ENCODE measurements at regions not wholly inside any gene's neighbourhood (a gene's known extent, or its start where the extent isn't known, plus 50 kb on each side); places are given as distances from the start of the nearest gene placed in this dataset.
"Not testable (repeated sequence)": the region's sequence is repeated elsewhere in the genome, so short reads cannot be mapped to it uniquely, and the experiment has no call there.

GRCh38 chr1:232367293-232367692 lies 262.6 kb downstream of the SIPA1L2 start:
- FAIRE-seq (no peak), DNase-seq (ENCODE audit: insufficient read length, low spot score) (no peak)

DNA sequence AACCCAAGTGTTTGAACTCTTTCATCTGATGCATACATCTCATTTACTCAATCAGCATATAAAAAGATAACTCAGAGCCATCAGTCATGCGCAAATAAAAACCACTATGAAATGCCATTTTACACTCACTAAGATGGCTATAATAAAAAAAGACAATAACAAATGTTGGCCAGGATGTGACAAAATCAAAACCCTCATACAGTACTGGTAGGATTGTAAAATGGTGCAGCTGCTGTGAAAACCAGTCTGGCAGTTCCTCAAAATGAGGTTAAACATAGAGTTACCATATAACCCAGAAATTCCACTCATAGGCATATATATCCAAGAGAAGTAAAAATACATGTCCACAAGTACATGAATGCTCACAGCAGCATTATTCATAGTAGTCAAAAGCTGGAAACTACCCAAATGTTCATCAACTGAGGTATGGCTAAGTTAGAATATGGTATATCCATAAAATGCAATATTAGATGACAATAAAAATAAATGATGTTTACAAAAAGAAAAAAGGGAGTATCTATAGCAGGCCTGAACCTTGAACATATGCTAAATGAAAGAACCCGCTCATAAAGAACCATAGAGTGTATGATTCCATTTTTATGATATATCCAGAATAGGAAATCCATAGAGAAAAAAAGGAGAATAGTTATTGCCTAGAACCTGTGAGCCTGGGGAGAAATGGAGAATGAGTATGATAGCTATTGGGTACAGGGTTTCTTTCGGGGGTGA lies 265.1 kb downstream of the SIPA1L2 start:
- FAIRE-seq (no peak), DNase-seq (ENCODE audit: insufficient read length, low spot score) (no peak)

- no peak for DNase-seq (ENCODE audit: insufficient read length, low spot score)
- FAIRE-seq: no peak
Measured at GRCh38 chr1:232363008-232363407, 266.9 kb downstream of the SIPA1L2 start.

DNA sequence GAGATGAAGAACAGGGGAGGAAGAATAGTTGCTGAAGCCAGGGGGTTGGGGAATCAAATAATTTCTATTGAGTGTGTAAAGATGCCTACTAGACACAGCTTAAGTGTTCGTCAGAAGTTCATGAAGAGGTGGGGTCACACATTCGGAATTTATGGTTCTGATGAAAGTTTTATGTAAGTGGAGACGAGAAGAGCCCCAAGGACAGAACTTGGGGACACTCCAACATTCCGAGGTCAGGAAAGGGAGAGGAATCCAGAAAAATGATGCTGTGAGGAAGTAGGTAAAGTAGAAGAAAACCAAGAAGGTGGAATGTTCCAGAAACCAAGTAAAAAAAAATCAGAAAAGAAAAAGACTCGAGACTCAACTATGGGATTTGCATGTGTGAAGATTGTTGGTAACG lies 272.5 kb downstream of the SIPA1L2 start:
- FAIRE-seq: no peak
- no peak for DNase-seq (ENCODE audit: insufficient read length, low spot score)

DNA sequence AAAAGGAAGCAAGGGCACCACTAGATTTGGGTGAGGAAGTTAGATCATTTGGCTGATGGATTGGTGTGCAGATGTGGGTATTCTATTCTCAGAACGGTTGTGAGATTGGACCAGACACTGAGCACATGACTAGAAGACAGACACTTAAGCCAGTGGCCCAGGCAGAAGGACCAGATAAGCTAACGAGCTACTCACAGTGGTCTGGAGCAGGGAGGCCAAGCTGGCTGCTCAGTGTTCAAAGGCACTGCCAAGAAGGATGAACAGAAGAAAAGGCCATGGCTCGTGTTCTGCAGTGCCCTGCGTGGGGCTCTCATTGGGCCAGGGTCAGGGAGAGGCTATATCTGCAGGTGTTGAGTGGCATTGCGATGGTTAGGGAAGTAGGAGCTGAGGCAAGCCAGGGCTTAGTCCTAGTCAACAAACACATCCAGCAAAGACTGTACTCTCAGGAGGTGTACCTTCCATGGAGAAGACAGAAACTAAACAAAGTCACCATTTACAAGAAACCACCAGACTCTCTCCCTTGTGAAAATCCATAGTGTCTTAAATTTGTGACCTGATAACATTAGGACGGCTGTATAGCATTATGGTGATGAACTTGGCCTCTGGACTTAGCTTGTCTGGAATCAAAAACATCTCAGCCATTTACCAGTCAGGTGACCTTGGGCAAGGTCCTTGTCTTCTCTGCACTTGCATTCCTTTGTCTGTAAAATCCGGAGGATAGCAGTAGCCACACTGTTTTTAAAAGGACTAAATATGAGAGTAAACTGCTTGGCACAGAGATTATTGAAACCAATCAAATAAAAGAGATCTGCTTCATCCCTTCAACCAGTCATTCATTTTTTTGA lies 274.5 kb downstream of the SIPA1L2 start:
- no peak for FAIRE-seq
- DNase-seq (ENCODE audit: insufficient read length, low spot score): no peak

GRCh38 chr1:232353001-232353400 lies 276.9 kb downstream of the SIPA1L2 start:
- no peak for DNase-seq (ENCODE audit: insufficient read length, low spot score)
- FAIRE-seq: no peak

- FAIRE-seq (no peak), DNase-seq (ENCODE audit: insufficient read length, low spot score) (no peak)
Measured at GRCh38 chr1:232352366-232352765, 277.6 kb downstream of the SIPA1L2 start.

GRCh38 chr1:232351335-232351734 lies 278.6 kb downstream of the SIPA1L2 start:
- FAIRE-seq (no peak), DNase-seq (ENCODE audit: insufficient read length, low spot score) (no peak)

- DNase-seq (ENCODE audit: insufficient read length, low spot score) (no peak), FAIRE-seq (no peak)
Measured at GRCh38 chr1:232346844-232347243, 283.1 kb downstream of the SIPA1L2 start.

DNA sequence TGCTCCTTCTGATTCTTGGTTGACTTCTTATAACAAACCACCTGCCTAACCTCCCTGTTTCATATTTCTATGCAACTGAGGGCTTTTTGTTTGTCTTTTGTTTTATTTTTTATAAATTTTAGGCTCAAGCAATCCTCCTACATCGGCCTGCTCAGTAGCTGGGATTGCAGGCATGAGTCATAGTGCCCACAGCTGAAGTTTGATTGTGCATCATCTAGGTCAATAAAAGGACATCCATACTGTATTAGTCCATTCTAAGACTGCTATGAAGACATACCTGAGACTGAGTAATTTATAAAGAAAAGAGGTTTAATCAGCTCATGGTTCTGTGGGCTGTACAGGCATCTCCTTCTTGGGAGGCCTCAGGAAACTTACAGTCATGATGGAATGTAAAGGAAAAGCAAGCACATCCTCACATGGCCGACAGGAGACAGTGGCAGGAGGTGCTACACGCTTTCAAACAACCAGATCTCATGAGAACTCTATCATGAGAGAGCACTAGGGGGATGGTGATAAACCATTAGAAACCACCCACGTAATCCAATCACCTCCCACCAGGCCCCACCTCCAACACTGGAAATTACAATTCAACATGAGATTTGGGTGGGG lies 285.0 kb downstream of the SIPA1L2 start:
- no peak for DNase-seq (ENCODE audit: insufficient read length, low spot score)
- FAIRE-seq: no peak

DNA sequence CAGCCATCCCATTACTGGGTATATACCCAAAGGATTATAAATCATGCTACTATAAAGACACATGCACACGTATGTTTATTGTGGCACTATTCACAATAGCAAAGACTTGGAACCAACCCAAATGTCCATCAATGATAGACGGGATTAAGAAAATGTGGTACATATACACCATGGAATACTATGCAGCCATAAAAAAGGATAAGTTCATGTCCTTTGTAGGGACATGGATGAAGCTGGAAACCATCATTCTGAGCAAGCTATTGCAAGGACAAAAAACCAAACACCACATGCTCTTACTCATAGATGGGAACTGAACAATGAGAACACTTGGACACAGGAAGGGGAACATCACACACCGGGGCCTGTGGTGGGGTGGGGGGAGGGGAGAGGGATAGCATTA lies 285.7 kb downstream of the SIPA1L2 start:
- DNase-seq (ENCODE audit: insufficient read length, low spot score); FAIRE-seq: not testable (repeated sequence)

DNA sequence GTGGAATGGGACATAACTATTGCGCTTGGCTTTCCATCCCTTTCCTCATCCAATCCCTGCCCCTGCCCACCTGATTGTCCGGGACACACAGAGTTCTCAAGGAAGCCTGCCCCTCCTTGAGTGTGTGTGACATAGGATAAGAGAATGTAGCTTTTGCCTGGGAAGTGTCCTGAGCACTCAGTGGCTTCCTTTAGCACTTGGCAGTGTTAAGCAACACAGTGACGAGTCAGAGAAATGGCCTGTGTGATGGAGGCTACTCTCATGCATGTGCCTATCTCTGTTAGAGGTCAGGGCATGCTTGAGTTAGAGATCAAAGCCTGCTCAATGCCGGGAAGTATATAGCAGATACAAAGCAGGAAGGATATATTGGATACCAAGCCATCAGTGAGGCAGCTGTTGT lies 289.5 kb downstream of the SIPA1L2 start:
- no peak for FAIRE-seq

DNA sequence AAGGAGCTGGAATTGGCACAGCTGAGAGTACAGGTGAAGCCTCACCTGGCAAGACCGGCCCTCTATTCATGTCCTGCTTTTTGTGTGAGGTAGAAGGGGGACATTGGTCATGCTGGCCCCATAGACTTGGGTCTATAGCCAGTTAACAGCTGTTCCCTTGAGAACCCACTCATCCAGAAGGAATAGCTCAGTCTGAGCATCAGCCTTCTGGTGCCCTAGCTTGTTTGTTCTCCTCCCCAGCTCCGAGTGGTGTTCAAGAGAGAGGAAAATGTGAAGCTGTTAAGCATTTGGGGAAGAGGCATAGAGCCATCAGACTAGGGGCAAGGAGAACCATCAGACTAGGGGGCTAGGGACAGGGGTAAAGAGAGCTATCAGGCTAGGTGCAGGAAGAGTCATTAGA lies 290.9 kb downstream of the SIPA1L2 start:
- FAIRE-seq: no peak
- no peak for DNase-seq (ENCODE audit: insufficient read length, low spot score)

More for the DNA sequence above, 289.5 kb downstream of the SIPA1L2 start:
- DNase-seq (ENCODE audit: insufficient read length, low spot score): no peak

- FAIRE-seq (no peak), DNase-seq (ENCODE audit: insufficient read length, low spot score) (no peak)
Measured at GRCh38 chr1:232335741-232336293, 294.1 kb downstream of the SIPA1L2 start.

DNA sequence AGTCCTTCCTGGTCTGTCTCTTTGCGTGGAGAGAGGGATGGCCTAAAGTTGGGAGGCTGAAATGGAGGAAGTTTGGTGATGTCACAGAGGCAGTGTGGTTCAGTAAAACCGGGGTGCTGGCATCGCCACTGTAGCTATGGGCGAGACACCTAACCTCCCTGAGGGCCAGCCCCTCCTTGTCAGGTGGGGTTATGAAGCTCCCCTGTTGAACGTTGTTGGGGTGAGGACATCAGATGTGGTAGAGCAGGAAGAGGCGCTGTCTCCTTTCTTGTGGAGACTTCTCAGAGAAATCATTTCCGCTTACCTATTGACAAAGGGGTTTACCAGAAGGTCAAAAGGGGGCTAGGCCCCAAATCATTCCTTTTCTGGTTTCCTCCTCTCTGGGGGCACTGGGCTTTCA lies 294.7 kb downstream of the SIPA1L2 start:
- DNase-seq (ENCODE audit: insufficient read length, low spot score) (no peak), FAIRE-seq (no peak)

GRCh38 chr1:232334811-232335210 lies 295.1 kb downstream of the SIPA1L2 start:
- DNase-seq (ENCODE audit: insufficient read length, low spot score) (no peak), FAIRE-seq (no peak)

GRCh38 chr1:232334246-232334645 lies 295.7 kb downstream of the SIPA1L2 start:
- DNase-seq (ENCODE audit: insufficient read length, low spot score) (no peak), FAIRE-seq (no peak)

DNA sequence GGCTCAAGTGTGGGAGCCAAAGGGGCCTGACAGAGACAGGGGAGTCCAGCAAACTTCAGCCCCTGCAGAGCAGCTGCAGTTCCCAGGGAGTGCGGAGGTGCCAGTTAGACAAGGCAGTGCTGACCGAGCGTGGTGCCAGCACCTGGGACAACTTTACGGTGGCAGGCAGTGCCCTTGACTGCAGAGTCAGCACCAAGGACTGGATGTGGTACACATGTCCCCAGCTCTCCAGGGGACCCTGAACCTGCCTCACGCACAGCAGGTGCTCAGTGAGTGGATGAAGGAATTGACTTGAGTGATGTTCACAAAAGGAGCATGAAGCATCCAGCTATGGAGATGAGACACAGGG lies 296.5 kb downstream of the SIPA1L2 start:
- FAIRE-seq (no peak), DNase-seq (ENCODE audit: insufficient read length, low spot score) (no peak)

DNA sequence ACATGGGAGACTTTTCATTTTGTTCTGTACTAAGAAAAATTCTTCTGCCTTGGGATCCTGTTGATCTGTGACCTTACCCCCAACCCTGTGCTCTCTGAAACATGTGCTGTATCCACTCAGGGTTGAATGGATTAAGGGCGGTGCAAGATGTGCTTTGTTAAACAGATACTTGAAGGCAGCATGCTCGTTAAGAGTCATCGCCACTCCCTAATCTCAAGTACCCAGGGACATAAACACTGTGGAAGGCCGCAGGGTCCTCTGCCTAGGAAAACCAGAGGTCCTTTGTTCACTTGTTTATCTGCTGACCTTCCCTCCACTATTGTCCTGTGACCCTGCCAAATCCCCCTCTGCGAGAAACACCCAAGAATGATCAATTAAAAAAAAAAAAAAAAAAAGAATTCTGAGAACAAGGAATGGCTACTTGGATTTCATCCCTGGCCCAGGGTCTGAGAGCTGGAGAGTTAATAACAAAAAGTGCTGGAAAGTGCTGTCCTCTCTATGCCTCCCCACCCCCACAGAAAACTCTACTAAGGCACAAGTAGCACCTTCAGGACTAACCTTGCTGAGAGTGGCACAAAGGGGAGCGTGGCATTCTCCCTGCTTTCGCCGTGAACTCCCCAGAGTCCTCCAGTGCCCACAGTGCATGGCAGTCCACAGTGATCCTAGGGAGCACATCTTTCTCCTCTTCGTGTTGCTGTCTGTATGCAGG lies 297.1 kb downstream of the SIPA1L2 start:
- not testable (repeated sequence) for DNase-seq (ENCODE audit: insufficient read length, low spot score); FAIRE-seq

DNA sequence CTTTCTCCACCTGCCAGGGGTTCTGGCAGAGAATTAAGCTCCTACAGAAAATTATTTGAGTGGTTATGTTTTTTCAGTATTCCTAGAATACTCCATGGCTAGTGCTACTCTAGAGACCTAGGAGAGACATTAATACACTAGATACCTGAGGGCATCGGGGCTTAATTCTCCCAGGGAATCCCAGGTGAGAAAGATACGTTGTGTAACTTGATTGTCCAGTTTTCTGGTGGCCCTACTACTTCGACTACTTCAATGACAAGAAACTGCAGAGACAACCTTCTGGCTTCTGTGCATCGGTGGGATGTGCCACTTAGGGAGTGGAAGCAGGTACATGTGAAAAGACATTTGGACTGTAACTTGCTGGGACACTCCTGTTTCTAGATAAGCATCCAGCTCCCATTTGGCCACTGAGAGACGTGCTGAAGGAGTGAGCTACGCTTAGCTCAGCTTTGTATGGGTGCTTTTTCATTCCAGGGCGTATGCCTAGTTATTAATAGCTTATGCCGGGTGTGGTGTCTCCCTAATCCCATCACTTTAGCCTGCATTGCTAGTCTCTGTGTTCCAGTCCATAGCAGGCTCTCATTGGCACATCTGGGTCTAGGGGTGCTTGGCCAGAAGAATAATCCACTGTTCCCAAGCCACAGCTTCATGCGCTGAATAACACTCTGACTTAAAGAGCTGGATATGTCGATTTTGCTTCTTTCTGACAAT lies 300.7 kb downstream of the SIPA1L2 start:
- no peak for DNase-seq (ENCODE audit: insufficient read length, low spot score)

More for the DNA sequence above, 300.7 kb downstream of the SIPA1L2 start:
- no peak for FAIRE-seq
